GM18907 (cell line): ENCODE measurements at regions not wholly inside any gene's neighbourhood (a gene's known extent, or its start where the extent isn't known, plus 50 kb on each side); places are given as distances from the start of the nearest gene placed in this dataset.

Experiments
- ATAC-seq: cut with Tn5 transposase; IDR thresholded peaks from one replicate; pipeline ENCODE4 v1.9.1; 2021; ENCODE audit warnings: mild to moderate bottlenecking, moderate library complexity; ENCODE audit not compliant: unreplicated experiment

GRCh38 chr15:47624503-47624902 lies 92.8 kb upstream of the SEMA6D start:
- ATAC-seq: no peak

- ATAC-seq: no peak
These were observed 78.3 kb upstream of the SEMA6D start for GRCh38 chr15:47639042-47639441.

GRCh38 chr15:47640079-47640478 lies 77.2 kb upstream of the SEMA6D start:
- ATAC-seq: no peak

GRCh38 chr15:47640901-47641300 lies 76.4 kb upstream of the SEMA6D start:
- ATAC-seq: no peak

GRCh38 chr15:47644722-47645121 lies 72.6 kb upstream of the SEMA6D start:
- no peak for ATAC-seq

GRCh38 chr15:47650564-47650963 lies 66.7 kb upstream of the SEMA6D start:
- ATAC-seq: no peak

- no peak for ATAC-seq
These were observed 65.0 kb upstream of the SEMA6D start for GRCh38 chr15:47652328-47652727.

- no peak for ATAC-seq
These were observed 64.5 kb upstream of the SEMA6D start for GRCh38 chr15:47652844-47653243.

- no peak for ATAC-seq
These were observed 55.6 kb upstream of the SEMA6D start for GRCh38 chr15:47661661-47662180.

GRCh38 chr15:47663101-47663500 lies 54.2 kb upstream of the SEMA6D start:
- ATAC-seq: no peak
